ENCODE measurements at regions not wholly inside any gene's neighbourhood (a gene's known extent, or its start where the extent isn't known, plus 50 kb on each side); places are given as distances from the start of the nearest gene placed in this dataset.

- Histone ChIP-seq H3K27ac (ENCODE audit: low read depth, low read length) (no peak overlapping the region), H3K27me3 (ENCODE audit: control insufficient read depth, low read length) (no peaks in the 10 kb centered on the region), H3K9me2 (replicated peaks; ENCODE audit: control insufficient read depth, low read length) (no peaks in the 10 kb centered on the region), H3K9me3 (ENCODE audit: control insufficient read depth, insufficient read depth, low read length) (no peaks in the 10 kb centered on the region), H3K4me1 (ENCODE audit: control insufficient read depth, low read length) (no peaks in the 10 kb centered on the region), H3K79me2 (ENCODE audit: control insufficient read depth, low read length) (no peaks in the 10 kb centered on the region), H3K4me3 (ENCODE audit: low read length) (no peak overlapping the region), H4K20me1 (ENCODE audit: control insufficient read depth, insufficient read depth, low read depth, low read length) (no peaks in the 10 kb centered on the region), H3F3A (ENCODE audit: control insufficient read depth, insufficient read depth) (no peaks in the 10 kb centered on the region), H3K36me3 (ENCODE audit: control insufficient read depth, low read length) (no peaks in the 10 kb centered on the region), H3K4me2 (ENCODE audit: low read length) (no peak overlapping the region)
- TF ChIP-seq EZH2phosphoT487 (IDR thresholded peaks at IDR 0.05; ENCODE audit: borderline replicate concordance, low read length): no peak
- no peak for TF ChIP-seq CTCF (IDR thresholded peaks at IDR 0.05; ENCODE audit: low read depth, low read length, poor library complexity, severe bottlenecking)
These were observed 80.9 kb downstream of the AASDHPPT start for GRCh38 chr11:106158406-106158805.

- Histone ChIP-seq H3K4me2 (ENCODE audit: low read length) (no peak overlapping the region), H3K4me3 (ENCODE audit: low read length) (no peak overlapping the region), H3K27me3 (ENCODE audit: control insufficient read depth, low read length) (no peaks in the 10 kb centered on the region), H3K79me2 (ENCODE audit: control insufficient read depth, low read length) (no peaks in the 10 kb centered on the region), H3K27ac (ENCODE audit: low read depth, low read length) (no peak overlapping the region), H3K9me3 (ENCODE audit: control insufficient read depth, insufficient read depth, low read length) (no peaks in the 10 kb centered on the region), H3F3A (ENCODE audit: control insufficient read depth, insufficient read depth) (no peaks in the 10 kb centered on the region), H4K20me1 (ENCODE audit: control insufficient read depth, insufficient read depth, low read depth, low read length) (no peaks in the 10 kb centered on the region), H3K4me1 (ENCODE audit: control insufficient read depth, low read length) (no peaks in the 10 kb centered on the region), H3K36me3 (ENCODE audit: control insufficient read depth, low read length) (no peaks in the 10 kb centered on the region), H3K9me2 (replicated peaks; ENCODE audit: control insufficient read depth, low read length) (no peaks in the 10 kb centered on the region)
- no peak for TF ChIP-seq CTCF (IDR thresholded peaks at IDR 0.05; ENCODE audit: low read depth, low read length, poor library complexity, severe bottlenecking)
- no peak for TF ChIP-seq EZH2phosphoT487 (IDR thresholded peaks at IDR 0.05; ENCODE audit: borderline replicate concordance, low read length)
These were observed 82.4 kb downstream of the AASDHPPT start for GRCh38 chr11:106159836-106160235.

- no peaks in the 10 kb centered on the region for H3K36me3 ChIP-seq (ENCODE audit: control insufficient read depth, low read length)
- no peak overlapping the region for H3K4me2 ChIP-seq (ENCODE audit: low read length)
- no peaks in the 10 kb centered on the region for H3K9me3 ChIP-seq (ENCODE audit: control insufficient read depth, insufficient read depth, low read length)
- no peaks in the 10 kb centered on the region for H4K20me1 ChIP-seq (ENCODE audit: control insufficient read depth, insufficient read depth, low read depth, low read length)
- no peak overlapping the region for H3K4me3 ChIP-seq (ENCODE audit: low read length)
- H3K27ac ChIP-seq (ENCODE audit: low read depth, low read length): no peak overlapping the region
- H3K9me2 ChIP-seq (replicated peaks; ENCODE audit: control insufficient read depth, low read length): no peaks in the 10 kb centered on the region
- H3K79me2 ChIP-seq (ENCODE audit: control insufficient read depth, low read length): no peaks in the 10 kb centered on the region
- H3K4me1 ChIP-seq (ENCODE audit: control insufficient read depth, low read length): no peaks in the 10 kb centered on the region
- no peaks in the 10 kb centered on the region for H3F3A ChIP-seq (ENCODE audit: control insufficient read depth, insufficient read depth)
- no peak for TF ChIP-seq CTCF (IDR thresholded peaks at IDR 0.05; ENCODE audit: low read depth, low read length, poor library complexity, severe bottlenecking)
- no peak for TF ChIP-seq EZH2phosphoT487 (IDR thresholded peaks at IDR 0.05; ENCODE audit: borderline replicate concordance, low read length)
- no peaks in the 10 kb centered on the region for H3K27me3 ChIP-seq (ENCODE audit: control insufficient read depth, low read length)
These were observed 83.0 kb downstream of the AASDHPPT start for GRCh38 chr11:106160494-106160893.
